ENCODE measurements at regions not wholly inside any gene's neighbourhood (a gene's known extent, or its start where the extent isn't known, plus 50 kb on each side); places are given as distances from the start of the nearest gene placed in this dataset.
A peak's percentile ranks its signal among the peaks of the same experiment; 100 is the strongest.

GRCh38 chr12:39186744-39187143, 256.2 kb downstream of the KIF21A start:
- Histone ChIP-seq H3K27ac (ENCODE audit: low read depth in 2 of 2, low read length in 2 of 2) (no peak overlapping the region), H3K9ac (ENCODE audit: low read depth in 1 of 2, low read length in 2 of 2) (no peak overlapping the region), H3K4me1 (ENCODE audit: control insufficient read depth in 2 of 2, insufficient read depth in 2 of 2, low read length in 2 of 2) (no peaks in the 10 kb centered on the region), H3K27me3 (ENCODE audit: control insufficient read depth in 2 of 2, insufficient read depth in 2 of 2, low read length in 2 of 2) (no peaks in the 10 kb centered on the region), H3K4me3 (ENCODE audit: low read length in 2 of 2) (no peak overlapping the region), H3K9me3 (ENCODE audit: control insufficient read depth in 2 of 2, low read length in 2 of 2) (no peaks in the 10 kb centered on the region), H3K36me3 (ENCODE audit: control insufficient read depth in 2 of 2, insufficient read depth in 2 of 2, low read length in 2 of 2) (no peaks in the 10 kb centered on the region)

- H3K27ac ChIP-seq (ENCODE audit: low read depth in 2 of 2, low read length in 2 of 2) = no peak overlapping the region
- H3K4me3 ChIP-seq (ENCODE audit: low read length in 2 of 2) = no peak overlapping the region
- no peaks in the 10 kb centered on the region for H3K9me3 ChIP-seq (ENCODE audit: control insufficient read depth in 2 of 2, low read length in 2 of 2)
- H3K36me3 ChIP-seq (ENCODE audit: control insufficient read depth in 2 of 2, insufficient read depth in 2 of 2, low read length in 2 of 2) = no peaks in the 10 kb centered on the region
- no peaks in the 10 kb centered on the region for H3K27me3 ChIP-seq (ENCODE audit: control insufficient read depth in 2 of 2, insufficient read depth in 2 of 2, low read length in 2 of 2)
- H3K4me1 ChIP-seq (ENCODE audit: control insufficient read depth in 2 of 2, insufficient read depth in 2 of 2, low read length in 2 of 2) = no peaks in the 10 kb centered on the region
- H3K9ac ChIP-seq (ENCODE audit: low read depth in 1 of 2, low read length in 2 of 2) = no peak overlapping the region
Observed at GRCh38 chr12:39178837-39179236, 264.1 kb downstream of the KIF21A start.

- no peak overlapping the region for H3K27ac ChIP-seq (ENCODE audit: low read depth in 2 of 2, low read length in 2 of 2)
Observed at GRCh38 chr12:39176356-39176755, 266.6 kb downstream of the KIF21A start.

GRCh38 chr12:39173726-39174125, 268.3 kb upstream of the CPNE8 start:
- no peak overlapping the region for H3K9ac ChIP-seq (ENCODE audit: low read depth in 1 of 2, low read length in 2 of 2)

More at GRCh38 chr12:39176356-39176755, 266.6 kb downstream of the KIF21A start:
- H3K4me1 ChIP-seq (ENCODE audit: control insufficient read depth in 2 of 2, insufficient read depth in 2 of 2, low read length in 2 of 2) = no peaks in the 10 kb centered on the region
- H3K27me3 ChIP-seq (ENCODE audit: control insufficient read depth in 2 of 2, insufficient read depth in 2 of 2, low read length in 2 of 2) = no peaks in the 10 kb centered on the region
- H3K9me3 ChIP-seq (ENCODE audit: control insufficient read depth in 2 of 2, low read length in 2 of 2) = no peaks in the 10 kb centered on the region
- no peak overlapping the region for H3K9ac ChIP-seq (ENCODE audit: low read depth in 1 of 2, low read length in 2 of 2)
- H3K36me3 ChIP-seq (ENCODE audit: control insufficient read depth in 2 of 2, insufficient read depth in 2 of 2, low read length in 2 of 2) = no peaks in the 10 kb centered on the region
- no peak overlapping the region for H3K4me3 ChIP-seq (ENCODE audit: low read length in 2 of 2)

GRCh38 chr12:39165338-39165737, 259.9 kb upstream of the CPNE8 start:
- Histone ChIP-seq H3K9ac (ENCODE audit: low read depth in 1 of 2, low read length in 2 of 2) (no peak overlapping the region), H3K4me1 (ENCODE audit: control insufficient read depth in 2 of 2, insufficient read depth in 2 of 2, low read length in 2 of 2) (no peaks in the 10 kb centered on the region), H3K9me3 (ENCODE audit: control insufficient read depth in 2 of 2, low read length in 2 of 2) (no peaks in the 10 kb centered on the region), H3K36me3 (ENCODE audit: control insufficient read depth in 2 of 2, insufficient read depth in 2 of 2, low read length in 2 of 2) (no peaks in the 10 kb centered on the region), H3K27me3 (ENCODE audit: control insufficient read depth in 2 of 2, insufficient read depth in 2 of 2, low read length in 2 of 2) (no peaks in the 10 kb centered on the region), H3K27ac (ENCODE audit: low read depth in 2 of 2, low read length in 2 of 2) (no peak overlapping the region), H3K4me3 (ENCODE audit: low read length in 2 of 2) (no peak overlapping the region)

More at GRCh38 chr12:39173726-39174125, 268.3 kb upstream of the CPNE8 start:
- Histone ChIP-seq H3K4me1 (ENCODE audit: control insufficient read depth in 2 of 2, insufficient read depth in 2 of 2, low read length in 2 of 2) (no peaks in the 10 kb centered on the region), H3K27ac (ENCODE audit: low read depth in 2 of 2, low read length in 2 of 2) (no peak overlapping the region), H3K27me3 (ENCODE audit: control insufficient read depth in 2 of 2, insufficient read depth in 2 of 2, low read length in 2 of 2) (no peaks in the 10 kb centered on the region), H3K9me3 (ENCODE audit: control insufficient read depth in 2 of 2, low read length in 2 of 2) (no peaks in the 10 kb centered on the region), H3K36me3 (ENCODE audit: control insufficient read depth in 2 of 2, insufficient read depth in 2 of 2, low read length in 2 of 2) (no peaks in the 10 kb centered on the region), H3K4me3 (ENCODE audit: low read length in 2 of 2) (no peak overlapping the region)

DNA sequence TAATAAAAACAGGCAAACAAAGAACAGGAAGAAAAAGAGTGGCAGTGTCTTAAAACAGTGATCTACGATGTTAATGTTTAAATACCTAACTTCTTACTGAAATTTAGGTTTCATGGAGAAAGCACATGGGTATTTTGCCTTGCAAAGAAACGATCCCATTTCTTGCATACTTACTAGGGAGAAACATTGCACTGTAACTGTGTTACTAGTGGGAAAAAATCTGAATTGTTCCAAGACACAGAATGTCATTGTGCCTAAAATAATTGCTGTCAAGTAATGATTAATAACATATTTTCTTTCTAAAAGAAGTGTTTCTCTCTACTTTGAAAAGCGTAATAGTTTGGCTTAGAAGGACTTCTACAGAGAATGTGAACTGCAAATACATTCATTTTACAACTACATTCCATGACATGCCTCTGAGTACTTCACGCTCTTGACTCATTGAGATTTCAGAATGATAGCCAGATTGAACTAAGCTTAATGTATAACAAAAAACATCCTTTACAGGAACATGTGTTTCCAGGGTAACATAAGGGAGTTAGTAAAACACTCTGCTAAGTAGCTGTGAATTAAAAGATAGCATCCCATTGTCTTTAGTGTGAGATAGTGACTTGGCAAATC, 256.2 kb upstream of the CPNE8 start:
- H3K27ac ChIP-seq (ENCODE audit: low read depth in 2 of 2, low read length in 2 of 2) = no peak overlapping the region
- H3K27me3 ChIP-seq (ENCODE audit: control insufficient read depth in 2 of 2, insufficient read depth in 2 of 2, low read length in 2 of 2) = no peaks in the 10 kb centered on the region
- no peaks in the 10 kb centered on the region for H3K36me3 ChIP-seq (ENCODE audit: control insufficient read depth in 2 of 2, insufficient read depth in 2 of 2, low read length in 2 of 2)
- H3K4me3 ChIP-seq (ENCODE audit: low read length in 2 of 2) = no peak overlapping the region
- no peaks in the 10 kb centered on the region for H3K4me1 ChIP-seq (ENCODE audit: control insufficient read depth in 2 of 2, insufficient read depth in 2 of 2, low read length in 2 of 2)
- no peaks in the 10 kb centered on the region for H3K9me3 ChIP-seq (ENCODE audit: control insufficient read depth in 2 of 2, low read length in 2 of 2)
- no peak overlapping the region for H3K9ac ChIP-seq (ENCODE audit: low read depth in 1 of 2, low read length in 2 of 2)

- H3K9me3 ChIP-seq (ENCODE audit: control insufficient read depth in 2 of 2, low read length in 2 of 2) = no peaks in the 10 kb centered on the region
- H3K9ac ChIP-seq (ENCODE audit: low read depth in 1 of 2, low read length in 2 of 2) = no peak overlapping the region
- no peaks in the 10 kb centered on the region for H3K27me3 ChIP-seq (ENCODE audit: control insufficient read depth in 2 of 2, insufficient read depth in 2 of 2, low read length in 2 of 2)
- H3K27ac ChIP-seq (ENCODE audit: low read depth in 2 of 2, low read length in 2 of 2) = no peak overlapping the region
- no peak overlapping the region for H3K4me3 ChIP-seq (ENCODE audit: low read length in 2 of 2)
- H3K4me1 ChIP-seq (ENCODE audit: control insufficient read depth in 2 of 2, insufficient read depth in 2 of 2, low read length in 2 of 2) = no peaks in the 10 kb centered on the region
- no peaks in the 10 kb centered on the region for H3K36me3 ChIP-seq (ENCODE audit: control insufficient read depth in 2 of 2, insufficient read depth in 2 of 2, low read length in 2 of 2)
Observed at GRCh38 chr12:39157696-39158342, 252.4 kb upstream of the CPNE8 start.

GRCh38 chr12:39145175-39145999, 240.0 kb upstream of the CPNE8 start:
- H3K27ac ChIP-seq (ENCODE audit: low read depth in 2 of 2, low read length in 2 of 2) = no peak overlapping the region
- H3K9ac ChIP-seq (ENCODE audit: low read depth in 1 of 2, low read length in 2 of 2) = peak overlapping the region in 1 of 2 donors; percentile 76

GRCh38 chr12:39144613-39145061, 239.2 kb upstream of the CPNE8 start:
- H3K36me3 ChIP-seq (ENCODE audit: control insufficient read depth in 2 of 2, insufficient read depth in 2 of 2, low read length in 2 of 2) = no peaks in the 10 kb centered on the region
- no peak overlapping the region for H3K27ac ChIP-seq (ENCODE audit: low read depth in 2 of 2, low read length in 2 of 2)
- no peaks in the 10 kb centered on the region for H3K27me3 ChIP-seq (ENCODE audit: control insufficient read depth in 2 of 2, insufficient read depth in 2 of 2, low read length in 2 of 2)

More at GRCh38 chr12:39145175-39145999, 240.0 kb upstream of the CPNE8 start:
- Histone ChIP-seq H3K4me1 (ENCODE audit: control insufficient read depth in 2 of 2, insufficient read depth in 2 of 2, low read length in 2 of 2) (peaks cover 0 to 3% of the 10 kb centered on the region in 2 donors), H3K9me3 (ENCODE audit: control insufficient read depth in 2 of 2, low read length in 2 of 2) (no peaks in the 10 kb centered on the region), H3K36me3 (ENCODE audit: control insufficient read depth in 2 of 2, insufficient read depth in 2 of 2, low read length in 2 of 2) (no peaks in the 10 kb centered on the region), H3K4me3 (ENCODE audit: low read length in 2 of 2) (peak overlapping the region; percentile 61 to 72), H3K27me3 (ENCODE audit: control insufficient read depth in 2 of 2, insufficient read depth in 2 of 2, low read length in 2 of 2) (no peaks in the 10 kb centered on the region)

DNA sequence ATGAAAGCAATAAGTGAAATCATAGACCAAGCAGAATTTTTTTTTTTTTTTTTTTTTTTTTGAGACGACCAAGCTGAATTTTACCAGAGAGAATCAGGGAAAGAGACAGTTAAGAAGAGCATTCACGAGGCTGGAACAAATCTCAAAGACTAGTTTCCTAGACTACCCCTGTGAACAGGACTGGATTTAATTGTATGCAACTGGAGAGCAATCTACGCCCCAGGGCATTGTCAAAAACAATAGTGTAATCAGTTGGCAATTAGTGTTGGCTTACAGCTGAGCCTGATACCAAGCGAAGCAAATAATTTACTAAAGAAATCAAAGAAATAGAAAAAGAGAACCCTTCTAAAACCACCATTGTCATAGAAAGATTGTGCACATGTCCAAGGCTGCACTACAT, 232.9 kb upstream of the CPNE8 start:
- Histone ChIP-seq H3K4me3 (ENCODE audit: low read length in 2 of 2) (no peak overlapping the region), H3K27ac (ENCODE audit: low read depth in 2 of 2, low read length in 2 of 2) (no peak overlapping the region), H3K36me3 (ENCODE audit: control insufficient read depth in 2 of 2, insufficient read depth in 2 of 2, low read length in 2 of 2) (no peaks in the 10 kb centered on the region), H3K27me3 (ENCODE audit: control insufficient read depth in 2 of 2, insufficient read depth in 2 of 2, low read length in 2 of 2) (no peaks in the 10 kb centered on the region), H3K9ac (ENCODE audit: low read depth in 1 of 2, low read length in 2 of 2) (no peak overlapping the region), H3K4me1 (ENCODE audit: control insufficient read depth in 2 of 2, insufficient read depth in 2 of 2, low read length in 2 of 2) (no peaks in the 10 kb centered on the region), H3K9me3 (ENCODE audit: control insufficient read depth in 2 of 2, low read length in 2 of 2) (no peaks in the 10 kb centered on the region)

More at GRCh38 chr12:39144613-39145061, 239.2 kb upstream of the CPNE8 start:
- Histone ChIP-seq H3K4me1 (ENCODE audit: control insufficient read depth in 2 of 2, insufficient read depth in 2 of 2, low read length in 2 of 2) (peaks cover 0 to 3% of the 10 kb centered on the region in 2 donors), H3K9me3 (ENCODE audit: control insufficient read depth in 2 of 2, low read length in 2 of 2) (no peaks in the 10 kb centered on the region), H3K4me3 (ENCODE audit: low read length in 2 of 2) (peak overlapping the region; percentile 61 to 72), H3K9ac (ENCODE audit: low read depth in 1 of 2, low read length in 2 of 2) (no peak overlapping the region)

Measured in mucosa of rectum (tissue), 2 donors.